OCI-LY1 (cell line): ENCODE measurements at regions not wholly inside any gene's neighbourhood (a gene's known extent, or its start where the extent isn't known, plus 50 kb on each side); places are given as distances from the start of the nearest gene placed in this dataset.

Experiments used
- H2AFZ ChIP-seq: fragments of 200-600 bp; sonication (generic), shearing (Covaris generic); 2 replicates; pipeline ENCODE4 v1.6.0; 2014; ENCODE audit warnings: antibody characterized with exemption, mild to moderate bottlenecking, low read length
- H3F3A ChIP-seq: fragments of 200-600 bp; sonication (generic), shearing (Covaris generic); 2 replicates; pipeline ENCODE4 v1.6.0; 2014; ENCODE audit warnings: mild to moderate bottlenecking, antibody characterized with exemption, low read length, moderate library complexity; ENCODE audit not compliant: insufficient read depth
- H3K27ac ChIP-seq: fragments of 200-600 bp; sonication (generic); 2 replicates; pipeline ENCODE4 v1.5.1; 2014; ENCODE audit warnings: low read length, mixed run types, mild to moderate bottlenecking, low read depth; ENCODE audit not compliant: poor library complexity, severe bottlenecking
- H3K27me3 ChIP-seq: fragments of 200-600 bp; sonication (generic); 2 replicates; pipeline ENCODE4 v1.6.0; 2014; ENCODE audit warnings: antibody characterized with exemption, mild to moderate bottlenecking, low read length, moderate library complexity; ENCODE audit not compliant: insufficient read depth
- H3K36me3 ChIP-seq: fragments of 200-600 bp; sonication (generic); 2 replicates; pipeline ENCODE4 v1.6.1; 2014; ENCODE audit warnings: mild to moderate bottlenecking, antibody characterized with exemption, low read length, moderate library complexity, mixed read lengths; ENCODE audit not compliant: insufficient read depth
- H3K4me1 ChIP-seq: fragments of 200-600 bp; sonication (generic); 2 replicates; pipeline ENCODE4 v1.5.1; 2014; ENCODE audit warnings: mild to moderate bottlenecking, low read length, moderate library complexity; ENCODE audit not compliant: insufficient read depth, severe bottlenecking
- H3K4me2 ChIP-seq: fragments of 200-600 bp; sonication (generic), shearing (Covaris generic); 2 replicates; pipeline ENCODE4 v1.6.1; 2014; ENCODE audit warnings: low read length
- H3K4me3 ChIP-seq: fragments of 200-600 bp; sonication (generic); 2 replicates; pipeline ENCODE4 v1.5.1; 2014; ENCODE audit warnings: low read length, low read depth, mild to moderate bottlenecking, mixed read lengths; ENCODE audit not compliant: poor library complexity, severe bottlenecking
- H3K79me2 ChIP-seq: fragments of 200-600 bp; shearing (Covaris generic); 2 replicates; pipeline ENCODE4 v1.6.1; 2016; ENCODE audit warnings: mixed run types, low read length, mixed read lengths; ENCODE audit not compliant: insufficient read depth
- H3K9ac ChIP-seq: fragments of 200-600 bp; sonication (generic), shearing (Covaris generic); 2 replicates; pipeline ENCODE4 v1.6.1; 2014; ENCODE audit warnings: mild to moderate bottlenecking, low read length, mixed read lengths
- H3K9me2 ChIP-seq: fragments of 200-600 bp; sonication (generic), shearing (Covaris generic); 2 replicates; pipeline ENCODE4 v1.6.1; 2014; ENCODE audit warnings: low read depth, mild to moderate bottlenecking, low read length, mixed read lengths
- H3K9me3 ChIP-seq: fragments of 200-600 bp; shearing (Covaris generic); 2 replicates; pipeline ENCODE4 v1.6.1; 2014; ENCODE audit warnings: low read length, mixed read lengths
- H4K20me1 ChIP-seq: fragments of 200-600 bp; sonication (generic), shearing (Covaris generic); 2 replicates; pipeline ENCODE4 v1.6.0; 2016; ENCODE audit warnings: mild to moderate bottlenecking, low read length; ENCODE audit not compliant: insufficient read depth
- EZH2 ChIP-seq: fragments of 200-600 bp; sonication (generic), shearing (Covaris generic); IDR thresholded peaks from 2 replicates; pipeline ENCODE4 v1.8.0; 2017; ENCODE audit warnings: borderline replicate concordance, mixed run types, mild to moderate bottlenecking, antibody characterized with exemption, low read length, moderate library complexity, mixed read lengths
- TF ChIP-seq, protein P1 (sequence below): fragments of 200-600 bp; sonication (generic), shearing (Covaris generic); IDR thresholded peaks from 2 replicates; pipeline ENCODE4 v1.5.1; 2017; ENCODE audit warnings: mild to moderate bottlenecking, antibody characterized with exemption, low read length, moderate library complexity, mixed read lengths

- no peak overlapping the region for H3K4me3 ChIP-seq
- TF ChIP-seq, protein P1, sequence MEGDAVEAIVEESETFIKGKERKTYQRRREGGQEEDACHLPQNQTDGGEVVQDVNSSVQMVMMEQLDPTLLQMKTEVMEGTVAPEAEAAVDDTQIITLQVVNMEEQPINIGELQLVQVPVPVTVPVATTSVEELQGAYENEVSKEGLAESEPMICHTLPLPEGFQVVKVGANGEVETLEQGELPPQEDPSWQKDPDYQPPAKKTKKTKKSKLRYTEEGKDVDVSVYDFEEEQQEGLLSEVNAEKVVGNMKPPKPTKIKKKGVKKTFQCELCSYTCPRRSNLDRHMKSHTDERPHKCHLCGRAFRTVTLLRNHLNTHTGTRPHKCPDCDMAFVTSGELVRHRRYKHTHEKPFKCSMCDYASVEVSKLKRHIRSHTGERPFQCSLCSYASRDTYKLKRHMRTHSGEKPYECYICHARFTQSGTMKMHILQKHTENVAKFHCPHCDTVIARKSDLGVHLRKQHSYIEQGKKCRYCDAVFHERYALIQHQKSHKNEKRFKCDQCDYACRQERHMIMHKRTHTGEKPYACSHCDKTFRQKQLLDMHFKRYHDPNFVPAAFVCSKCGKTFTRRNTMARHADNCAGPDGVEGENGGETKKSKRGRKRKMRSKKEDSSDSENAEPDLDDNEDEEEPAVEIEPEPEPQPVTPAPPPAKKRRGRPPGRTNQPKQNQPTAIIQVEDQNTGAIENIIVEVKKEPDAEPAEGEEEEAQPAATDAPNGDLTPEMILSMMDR = no peak
- TF ChIP-seq EZH2 = no peak
- H3K4me1 ChIP-seq = no peaks in the 10 kb centered on the region
- H3K9me3 ChIP-seq = no peaks in the 10 kb centered on the region
- H3K27me3 ChIP-seq = no peaks in the 10 kb centered on the region
- no peak overlapping the region for H3K4me2 ChIP-seq
- H4K20me1 ChIP-seq = no peaks in the 10 kb centered on the region
- H3K9ac ChIP-seq = no peak overlapping the region
- no peak overlapping the region for H3K27ac ChIP-seq
- H3K36me3 ChIP-seq = no peaks in the 10 kb centered on the region
- no peaks in the 10 kb centered on the region for H3F3A ChIP-seq
- no peaks in the 10 kb centered on the region for H3K9me2 ChIP-seq
- H3K79me2 ChIP-seq = no peaks in the 10 kb centered on the region
- no peak overlapping the region for H2AFZ ChIP-seq
Observed at GRCh38 chr14:98578204-98578603, 693.8 kb downstream of the BCL11B start.

- H3K9ac ChIP-seq = no peak overlapping the region
- no peak overlapping the region for H3K27ac ChIP-seq
- no peaks in the 10 kb centered on the region for H3K4me1 ChIP-seq
- TF ChIP-seq, protein P1 = no peak
- H3K4me2 ChIP-seq = no peak overlapping the region
- H3K9me3 ChIP-seq = no peaks in the 10 kb centered on the region
- no peaks in the 10 kb centered on the region for H3K27me3 ChIP-seq
- H3K36me3 ChIP-seq = no peaks in the 10 kb centered on the region
- no peaks in the 10 kb centered on the region for H3F3A ChIP-seq
- no peak overlapping the region for H2AFZ ChIP-seq
- H3K79me2 ChIP-seq = no peaks in the 10 kb centered on the region
- no peaks in the 10 kb centered on the region for H4K20me1 ChIP-seq
- H3K4me3 ChIP-seq = no peak overlapping the region
- no peaks in the 10 kb centered on the region for H3K9me2 ChIP-seq
Observed at GRCh38 chr14:98579140-98579539, 692.9 kb downstream of the BCL11B start.

DNA sequence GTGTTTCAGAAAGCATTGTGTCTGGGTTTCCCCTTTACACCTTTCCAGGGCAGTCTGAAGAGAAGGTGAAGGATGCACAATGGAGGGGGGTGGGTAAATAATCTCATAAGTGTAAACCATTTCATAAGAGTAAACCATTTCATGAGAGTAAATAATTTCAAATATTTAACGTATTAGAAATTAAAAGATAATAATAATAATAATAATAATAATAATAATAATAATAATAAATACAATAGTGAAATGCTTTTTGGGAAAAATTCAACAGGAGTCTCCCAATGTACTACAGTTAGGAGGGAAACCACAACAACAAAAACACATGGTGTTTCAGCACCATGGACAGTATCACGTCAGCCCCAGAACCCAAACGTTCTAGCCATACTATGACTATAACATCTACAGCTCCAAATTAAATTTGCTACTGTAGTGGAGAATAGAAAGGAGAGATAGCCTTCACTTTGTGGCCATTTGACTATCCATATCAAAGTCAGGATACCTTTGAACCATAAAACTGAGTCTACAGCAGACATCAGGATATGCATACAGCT is 691.8 kb downstream of the BCL11B start:
- Histone ChIP-seq H3K4me2 (no peak overlapping the region), H3K27me3 (no peaks in the 10 kb centered on the region), H3K4me3 (no peak overlapping the region), H4K20me1 (no peaks in the 10 kb centered on the region), H3K4me1 (no peaks in the 10 kb centered on the region), H3K79me2 (no peaks in the 10 kb centered on the region), H3F3A (no peaks in the 10 kb centered on the region), H3K9me2 (no peaks in the 10 kb centered on the region), H3K27ac (no peak overlapping the region), H3K9me3 (no peaks in the 10 kb centered on the region), H3K36me3 (no peaks in the 10 kb centered on the region), H3K9ac (no peak overlapping the region), H2AFZ (no peak overlapping the region)
- TF ChIP-seq, protein P1 = no peak
- no peak for TF ChIP-seq EZH2
